Stimulated activated CD4-positive, alpha-beta T cell treated with anti-CD3 and anti-CD28 coated beads, Interleukin-2, amount 100 ng/mL, for 48 hours (primary cell): ENCODE measurements at regions not wholly inside any gene's neighbourhood (a gene's known extent, or its start where the extent isn't known, plus 50 kb on each side); places are given as distances from the start of the nearest gene placed in this dataset.

Experiments
- DNase-seq, 2 donors: peaks; one replicate each; pipeline ENCODE4 v3.0.0-alpha.2; 2020

- no peak for DNase-seq
Measured at GRCh38 chr13:106382534-106382933, 152.9 kb downstream of the EFNB2 start.

- no peak for DNase-seq
Measured at GRCh38 chr13:106381091-106381490, 154.4 kb downstream of the EFNB2 start.

- no peak for DNase-seq
Measured at GRCh38 chr13:106377931-106378662, 157.4 kb downstream of the EFNB2 start.

GRCh38 chr13:106377341-106377740 is 158.1 kb downstream of the EFNB2 start:
- no peak for DNase-seq

- no peak for DNase-seq
Measured at GRCh38 chr13:106376401-106377112, 158.9 kb downstream of the EFNB2 start.

- no peak for DNase-seq
Measured at GRCh38 chr13:106375085-106375484, 160.4 kb downstream of the EFNB2 start.

GRCh38 chr13:106374631-106375030 is 160.8 kb downstream of the EFNB2 start:
- DNase-seq, result no peak

- DNase-seq, result no peak
Measured at GRCh38 chr13:106373989-106374572, 161.4 kb downstream of the EFNB2 start.

GRCh38 chr13:106373304-106373988 is 162.0 kb downstream of the EFNB2 start:
- no peak for DNase-seq

GRCh38 chr13:106372199-106373155 is 163.0 kb downstream of the EFNB2 start:
- DNase-seq, result no peak

GRCh38 chr13:106371024-106371423 is 164.4 kb downstream of the EFNB2 start:
- no peak for DNase-seq

- DNase-seq, result no peak
Measured at GRCh38 chr13:106369858-106370257, 165.6 kb downstream of the EFNB2 start.

- DNase-seq, result no peak
Measured at GRCh38 chr13:106369091-106369490, 166.4 kb downstream of the EFNB2 start.

- DNase-seq, result no peak
Measured at GRCh38 chr13:106367361-106367971, 168.0 kb downstream of the EFNB2 start.

GRCh38 chr13:106362707-106363106 is 172.8 kb downstream of the EFNB2 start:
- DNase-seq, result no peak

GRCh38 chr13:106361621-106362020 is 173.8 kb downstream of the EFNB2 start:
- DNase-seq, result no peak

- DNase-seq, result no peak
Measured at GRCh38 chr13:106357198-106357597, 178.3 kb downstream of the EFNB2 start.

GRCh38 chr13:106355866-106356265 is 179.6 kb downstream of the EFNB2 start:
- no peak for DNase-seq

GRCh38 chr13:106354961-106355360 is 180.5 kb downstream of the EFNB2 start:
- DNase-seq, result no peak

GRCh38 chr13:106352850-106353249 is 182.6 kb downstream of the EFNB2 start:
- DNase-seq, result no peak

- no peak for DNase-seq
Measured at GRCh38 chr13:106351251-106351650, 184.2 kb downstream of the EFNB2 start.

GRCh38 chr13:106350208-106350607 is 185.3 kb downstream of the EFNB2 start:
- DNase-seq, result no peak
